ENCODE measurements at regions not wholly inside any gene's neighbourhood (a gene's known extent, or its start where the extent isn't known, plus 50 kb on each side); places are given as distances from the start of the nearest gene placed in this dataset.
A peak's percentile ranks its signal among the peaks of the same experiment; 100 is the strongest.

DNA sequence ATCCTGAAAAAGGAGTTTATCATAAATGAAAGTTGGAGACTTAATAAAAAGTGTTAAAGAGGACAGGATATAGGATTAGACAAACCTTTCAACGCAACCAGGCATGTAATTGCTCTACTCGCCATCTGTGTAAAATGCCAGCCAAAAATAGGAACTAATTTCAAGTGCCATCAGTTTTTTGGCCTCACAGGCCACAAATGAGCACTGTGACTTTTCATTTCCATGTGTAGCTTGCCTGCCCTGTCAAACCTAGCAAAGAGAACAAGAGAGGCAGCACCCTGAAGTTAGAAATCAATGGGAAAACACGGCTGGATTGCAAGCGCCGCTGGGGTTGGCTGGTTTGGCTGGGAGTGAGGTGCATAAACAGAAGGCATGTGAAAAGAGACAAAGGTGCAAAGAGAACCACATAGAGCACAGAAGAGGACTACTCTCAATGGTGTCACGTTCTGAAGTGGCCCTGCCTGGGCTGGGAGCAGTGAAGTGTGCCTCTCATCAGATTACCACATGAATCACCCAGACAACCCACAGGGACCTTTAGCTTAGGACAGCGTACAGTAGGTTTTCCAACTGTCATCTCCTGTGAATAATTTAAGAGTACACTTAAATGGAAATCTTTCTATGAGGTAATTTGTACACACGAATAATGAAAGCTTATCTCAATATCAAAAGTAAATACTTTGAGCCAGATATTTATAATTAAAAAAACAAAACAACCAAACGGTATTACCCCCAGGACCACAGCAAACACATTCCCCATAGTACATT is 78.0 kb upstream of the NHSL1 start:
- no peak for DNase-seq (ENCODE audit: low read depth in 3 of 3)

DNA sequence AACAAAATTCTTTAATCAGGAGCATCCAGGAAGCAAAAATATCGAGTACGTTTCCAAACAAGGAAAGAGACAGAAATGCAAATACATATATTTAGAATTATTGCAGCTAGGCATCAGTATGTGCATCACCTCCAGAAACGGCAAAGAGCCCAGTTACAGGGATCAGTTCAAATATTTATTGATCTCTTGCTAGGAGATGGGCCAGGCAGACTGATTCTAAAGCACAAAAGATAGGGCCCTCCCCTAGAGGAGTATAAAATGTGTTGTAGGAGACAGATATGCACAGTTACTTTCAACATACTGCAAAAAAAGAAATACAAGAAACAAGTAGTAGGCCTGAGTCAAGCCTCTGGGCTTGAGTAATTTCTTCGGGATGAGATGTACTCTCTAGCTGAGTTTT is 80.7 kb upstream of the NHSL1 start:
- DNase-seq (ENCODE audit: low read depth in 3 of 3): no peak

DNA sequence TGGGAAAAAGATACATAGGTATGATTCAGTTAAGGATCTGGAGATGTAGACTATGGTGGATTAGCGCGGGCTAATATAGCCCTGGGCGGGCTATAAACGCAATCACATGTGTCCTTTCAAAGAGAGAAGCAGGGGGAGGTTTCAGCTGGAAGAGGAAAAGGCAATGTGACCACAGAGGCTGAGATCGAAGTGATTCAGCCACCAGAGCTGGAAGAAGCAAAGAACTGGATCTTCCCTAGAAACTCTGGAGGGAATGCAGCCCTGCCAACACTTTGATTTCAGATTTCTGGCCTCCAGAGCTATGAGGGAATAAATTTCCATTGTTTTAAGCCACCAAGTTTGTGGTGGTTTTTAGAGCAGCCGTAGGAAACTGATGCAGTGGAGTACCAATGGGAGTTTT is 81.5 kb upstream of the NHSL1 start:
- DNase-seq (ENCODE audit: low read depth in 3 of 3): no peak

DNA sequence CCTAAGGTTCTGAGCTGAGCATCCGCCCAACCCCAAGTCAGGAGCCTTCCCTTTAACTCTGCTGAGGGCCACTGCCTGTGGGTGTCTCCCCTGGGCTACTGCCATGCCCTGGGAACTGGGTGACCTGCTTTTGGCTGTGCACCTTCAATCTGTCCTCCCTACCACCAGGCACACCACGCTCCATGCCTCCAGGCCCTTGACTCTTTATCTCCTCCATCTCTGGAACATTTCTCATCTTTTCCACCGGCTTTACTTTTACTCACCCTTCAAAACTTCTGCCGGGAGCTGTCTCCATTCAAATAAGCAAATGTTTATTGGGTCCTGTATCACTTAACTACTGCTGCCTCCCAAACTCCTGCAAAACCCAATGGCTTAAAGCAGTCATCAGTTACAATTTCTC is 83.3 kb upstream of the NHSL1 start:
- DNase-seq (ENCODE audit: low read depth in 3 of 3): no peak

DNA sequence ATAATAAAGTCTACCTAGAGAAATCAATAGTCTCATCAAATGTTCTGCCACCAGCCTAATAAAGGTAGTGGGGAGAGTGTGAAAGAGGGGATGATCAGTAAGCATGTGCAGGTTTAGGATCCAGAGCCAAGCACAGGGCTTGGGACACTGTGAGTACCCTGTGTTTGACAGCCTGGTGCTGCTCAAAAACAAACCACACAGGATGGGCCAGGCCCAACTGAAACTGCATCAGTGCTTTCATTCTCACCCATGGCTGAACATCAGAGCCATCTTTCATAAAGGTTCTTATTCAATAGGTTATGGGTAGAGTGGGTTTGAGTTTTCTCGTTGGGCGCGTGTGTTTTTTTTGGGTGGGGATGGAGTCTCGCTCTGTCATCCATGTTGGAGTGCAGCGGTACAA is 87.3 kb upstream of the NHSL1 start:
- DNase-seq (ENCODE audit: low read depth in 3 of 3): no peak

DNA sequence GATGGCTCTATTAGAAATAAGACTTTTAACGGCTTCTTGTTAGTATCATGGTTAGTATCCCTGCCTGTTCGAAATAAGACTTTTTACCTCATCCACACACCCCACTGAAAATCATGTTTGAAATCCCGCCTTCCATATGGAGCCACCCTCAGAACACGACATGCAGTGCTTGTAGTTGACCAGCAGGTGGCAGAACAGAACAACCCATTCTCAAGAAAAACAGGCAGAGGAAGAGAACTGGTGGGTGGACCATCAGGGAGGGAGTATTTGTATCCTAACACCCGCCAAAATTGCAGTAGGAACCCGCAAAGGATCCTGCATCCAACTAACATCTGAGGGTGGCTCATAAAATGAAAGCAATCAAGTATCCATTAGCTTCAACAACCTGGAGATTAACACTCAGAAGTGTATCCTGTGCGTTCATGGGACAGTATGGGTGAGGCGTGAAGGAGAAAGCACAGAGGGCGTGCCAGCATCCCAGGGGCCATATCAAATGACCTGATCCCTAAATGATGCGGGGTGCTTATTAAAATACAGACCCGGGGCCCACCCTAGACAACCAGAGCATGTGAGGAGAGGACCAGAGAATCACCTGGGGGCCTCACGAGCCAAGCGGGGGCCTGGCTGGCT is 89.6 kb upstream of the NHSL1 start:
- peak; percentile 14 to 52 (median 46) for DNase-seq (ENCODE audit: low read depth in 3 of 3)

DNA sequence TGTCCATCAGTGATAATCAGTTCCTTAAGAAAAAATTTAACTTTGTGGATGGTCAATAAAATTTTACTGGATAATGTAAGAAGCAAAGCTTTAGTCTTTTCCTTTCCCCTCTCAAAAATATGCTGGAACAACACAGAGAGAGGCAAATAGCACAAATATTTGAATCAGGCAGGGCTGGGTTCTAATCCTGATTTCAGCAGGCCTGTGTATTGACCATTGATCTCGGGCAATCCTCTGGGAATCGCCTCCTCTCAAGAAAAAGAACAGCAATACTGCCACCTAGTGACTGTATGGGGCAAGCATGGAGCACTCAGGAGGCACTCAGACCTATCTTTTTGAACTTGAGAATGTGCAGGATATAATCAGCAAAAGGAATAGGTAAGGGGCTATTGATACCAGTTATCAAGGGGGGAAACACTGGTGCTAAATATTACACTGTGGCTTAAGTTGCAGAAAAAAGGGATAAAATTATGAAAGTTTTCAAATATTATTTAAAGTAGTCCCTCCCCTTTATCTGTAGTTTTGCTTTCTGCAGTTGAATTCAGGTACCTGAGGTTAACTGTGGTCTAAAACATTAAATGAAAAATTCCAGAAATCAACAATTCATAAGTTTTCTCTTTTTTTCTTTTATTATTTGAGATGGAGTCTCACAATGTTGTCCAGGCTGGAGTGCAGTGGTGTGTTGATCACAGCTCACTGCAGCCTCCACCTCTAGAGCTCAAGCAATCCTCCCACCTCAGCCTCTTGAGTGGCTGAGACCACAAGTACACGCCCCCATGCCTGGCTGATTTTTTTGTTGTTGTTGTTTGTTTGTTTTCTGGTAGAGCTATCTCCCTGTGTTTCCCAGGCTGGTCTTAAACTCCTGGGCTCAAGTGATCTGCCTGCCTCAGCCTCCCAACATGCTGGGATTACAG is 91.8 kb upstream of the NHSL1 start:
- DNase-seq (ENCODE audit: low read depth in 3 of 3): peak; percentile 14 to 30 (median 16)

DNA sequence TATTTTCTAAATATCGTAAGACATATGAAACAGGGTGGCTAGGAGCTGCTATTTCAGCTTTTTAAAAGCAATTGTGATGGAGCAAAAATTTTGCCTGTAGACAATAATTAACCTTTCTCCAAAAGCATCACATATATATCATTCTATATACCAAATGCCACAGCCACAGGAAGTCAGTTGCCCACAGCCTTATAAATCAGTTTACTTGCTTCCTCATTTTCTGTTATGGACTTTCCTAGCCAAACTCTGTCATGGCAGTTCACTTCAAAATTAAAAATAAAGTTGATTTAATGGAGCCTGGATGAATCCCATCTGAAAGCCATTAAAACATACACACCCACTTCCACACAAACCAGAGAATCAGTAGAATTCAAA is 93.4 kb upstream of the NHSL1 start:
- no peak for DNase-seq (ENCODE audit: low read depth in 3 of 3)

DNA sequence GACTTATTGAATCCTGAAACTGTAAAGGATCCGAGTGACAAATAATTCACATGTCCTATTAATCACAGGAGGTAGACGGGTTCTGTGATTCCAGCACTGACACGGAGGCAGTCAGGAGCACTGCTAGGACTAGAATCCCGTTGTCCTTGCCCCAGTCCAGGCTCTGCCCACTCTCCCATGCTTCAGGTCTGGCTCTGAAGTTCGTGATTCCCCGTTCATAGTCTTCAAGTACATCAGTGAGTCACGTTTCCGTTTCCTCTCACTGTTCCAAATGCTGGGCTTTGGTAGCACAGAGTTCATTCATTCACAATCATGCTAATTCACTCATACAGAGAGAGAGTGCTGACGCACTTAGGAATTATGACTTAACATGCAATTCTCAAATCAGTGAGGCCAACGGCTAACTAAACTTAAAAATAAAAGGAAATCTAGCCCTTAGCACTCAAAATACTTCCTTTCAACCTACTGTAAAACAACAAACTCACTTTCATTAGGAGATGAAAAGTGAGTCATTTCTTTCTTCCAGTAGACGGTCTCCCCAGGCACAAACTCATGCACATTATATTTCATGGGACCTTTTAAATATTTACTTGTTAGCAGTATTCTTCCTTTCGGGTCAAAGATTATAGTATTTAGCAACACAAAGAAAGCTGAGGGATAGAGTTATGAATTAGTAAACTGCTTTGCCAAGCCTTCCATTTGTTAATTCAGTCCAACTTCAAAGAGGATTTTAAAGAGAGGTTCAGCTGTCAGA is 94.0 kb upstream of the NHSL1 start:
- peak; percentile 3 to 31 (median 29) for DNase-seq (ENCODE audit: low read depth in 3 of 3)

DNA sequence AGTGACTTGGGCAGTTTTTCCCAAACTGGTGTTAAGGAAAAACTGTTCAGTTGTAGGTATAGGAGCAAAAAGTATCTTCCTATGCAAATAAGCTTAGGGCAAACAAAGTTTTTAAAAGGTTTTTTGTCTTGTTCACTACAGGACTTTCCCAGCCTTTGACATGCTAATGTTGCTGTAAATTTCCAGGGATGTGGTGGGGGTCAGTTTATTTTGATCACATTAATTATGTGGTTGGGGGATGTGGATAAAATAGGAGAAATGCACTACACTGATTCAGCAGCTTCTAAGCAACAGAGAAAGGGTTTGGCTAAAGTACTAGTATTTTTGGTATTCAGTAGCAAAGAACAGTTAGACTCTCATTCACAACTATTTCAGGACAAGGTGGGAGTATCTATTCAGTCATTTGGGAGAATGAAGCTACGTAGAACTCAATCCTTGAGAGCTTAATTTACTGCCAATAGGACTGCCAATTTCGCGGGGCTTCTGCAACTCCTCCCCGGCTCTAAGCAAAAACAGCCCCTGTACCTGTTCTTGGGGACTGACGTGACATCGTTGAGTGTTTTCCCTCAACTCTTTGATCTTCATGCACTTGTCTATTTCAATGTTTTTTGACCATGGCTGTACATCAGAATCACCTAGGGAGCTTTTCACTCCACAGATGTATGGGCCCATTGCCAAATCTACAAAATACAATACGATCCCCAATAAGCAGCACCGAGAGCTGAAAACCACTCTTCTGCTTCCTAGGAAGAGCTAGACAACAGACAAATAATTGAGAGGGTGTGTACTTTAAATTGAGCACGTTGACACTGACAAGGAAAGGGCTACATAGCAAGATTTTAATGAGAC is 94.8 kb upstream of the NHSL1 start:
- no peak for DNase-seq (ENCODE audit: low read depth in 3 of 3)

DNA sequence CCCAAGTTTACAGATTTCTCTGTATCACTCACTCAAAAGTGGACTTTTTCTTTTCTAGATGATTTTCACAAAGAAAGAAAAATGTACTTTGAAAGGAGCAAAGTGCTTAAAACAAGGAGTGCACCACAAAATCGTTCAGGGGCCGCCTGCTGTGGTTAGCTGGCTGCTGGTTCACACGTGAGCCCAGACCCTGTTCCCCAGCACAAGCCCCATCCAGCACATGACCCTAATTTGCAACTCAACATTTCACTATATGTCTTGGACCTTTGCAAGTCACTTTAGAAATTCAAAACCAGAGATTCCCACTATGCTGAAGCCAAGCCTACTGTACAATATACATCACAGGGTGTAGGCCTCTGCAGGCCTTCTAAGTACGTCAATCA is 95.5 kb upstream of the NHSL1 start:
- no peak for DNase-seq (ENCODE audit: low read depth in 3 of 3)

DNA sequence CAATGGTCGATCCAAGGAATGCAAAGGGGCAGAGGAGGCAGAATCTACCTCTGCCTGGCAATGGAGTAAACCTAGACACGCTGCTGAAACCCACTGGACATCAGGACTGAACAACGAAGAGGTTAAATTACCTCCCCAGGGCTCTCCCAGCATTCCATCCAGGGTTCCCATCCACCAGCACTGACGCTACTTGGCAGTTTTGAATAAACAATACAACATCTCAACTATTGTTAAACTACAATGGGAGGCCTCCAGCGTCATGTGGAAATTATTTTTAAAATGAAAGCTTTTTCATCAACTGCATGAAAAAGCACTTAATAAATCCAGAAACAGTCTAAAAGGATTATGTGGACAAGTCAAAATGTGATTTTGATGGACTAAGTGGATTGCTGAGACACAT is 96.8 kb upstream of the NHSL1 start:
- no peak for DNase-seq (ENCODE audit: low read depth in 3 of 3)

DNA sequence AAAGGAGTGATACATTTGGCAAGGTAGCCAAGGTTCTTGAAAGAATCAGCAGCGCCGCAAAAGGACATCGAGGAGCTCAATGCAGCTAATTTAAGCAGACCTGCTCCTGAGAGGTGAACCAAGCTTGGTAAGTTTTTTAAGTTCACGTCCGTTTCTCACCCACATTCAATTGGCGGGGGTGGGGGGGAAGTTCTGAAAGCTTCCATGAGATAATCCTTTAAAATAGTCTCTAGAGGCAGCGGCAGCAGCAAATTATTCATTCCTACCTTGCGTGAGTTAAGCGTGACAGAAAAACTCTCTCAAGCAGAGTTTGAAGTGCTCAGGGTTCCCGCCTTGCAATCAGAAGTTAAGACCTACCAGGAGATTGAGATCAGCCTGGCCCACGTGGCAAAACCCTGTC is 97.3 kb upstream of the NHSL1 start:
- no peak for DNase-seq (ENCODE audit: low read depth in 3 of 3)

DNA sequence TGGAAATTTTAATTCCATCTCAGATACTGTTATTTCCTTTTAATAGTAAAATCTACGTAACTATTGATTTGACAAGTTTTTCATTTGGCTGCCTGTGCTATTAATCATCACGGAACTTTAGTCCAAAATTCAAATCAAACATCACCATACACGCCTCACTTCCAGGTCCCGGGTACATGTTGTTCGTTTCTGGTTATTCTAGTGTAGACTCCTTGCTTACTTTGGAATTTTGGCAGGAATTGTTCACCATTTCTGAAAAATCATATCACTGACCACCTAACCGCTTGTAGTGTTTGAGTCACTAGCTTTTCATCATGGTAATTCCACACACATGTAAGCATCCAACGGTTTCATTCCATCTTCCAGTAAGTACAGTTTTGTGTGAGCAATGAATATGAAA is 98.0 kb upstream of the NHSL1 start:
- no peak for DNase-seq (ENCODE audit: low read depth in 3 of 3)

DNA sequence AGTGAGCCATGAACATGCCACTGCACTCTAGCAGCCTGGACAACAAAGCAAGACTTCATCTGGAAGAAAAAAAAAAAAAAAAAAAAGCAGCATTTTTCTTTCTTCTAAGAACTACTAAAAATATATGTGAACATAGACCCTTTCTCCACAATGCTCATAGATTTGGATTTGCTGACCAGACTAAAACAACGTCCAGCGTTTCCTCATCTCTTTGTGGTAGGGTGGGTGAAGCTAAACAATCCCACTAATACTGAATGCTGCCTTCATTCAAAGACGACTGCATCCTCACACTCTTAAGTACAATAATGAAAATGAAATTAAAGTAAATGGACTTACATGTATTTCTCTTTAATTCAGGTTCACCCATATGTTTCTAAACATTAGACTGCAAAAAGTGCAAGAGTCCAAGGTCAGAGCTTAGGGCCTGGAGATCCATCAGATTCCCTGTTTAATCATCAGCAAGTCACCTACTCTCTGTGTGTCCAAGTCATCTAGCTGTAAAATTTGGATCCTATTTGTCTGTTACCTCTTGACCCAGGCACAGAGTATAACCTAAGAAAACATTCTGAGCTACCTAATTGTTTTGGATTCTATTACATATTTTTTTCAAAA is 99.4 kb upstream of the NHSL1 start:
- DNase-seq (ENCODE audit: low read depth in 3 of 3): no peak

DNA sequence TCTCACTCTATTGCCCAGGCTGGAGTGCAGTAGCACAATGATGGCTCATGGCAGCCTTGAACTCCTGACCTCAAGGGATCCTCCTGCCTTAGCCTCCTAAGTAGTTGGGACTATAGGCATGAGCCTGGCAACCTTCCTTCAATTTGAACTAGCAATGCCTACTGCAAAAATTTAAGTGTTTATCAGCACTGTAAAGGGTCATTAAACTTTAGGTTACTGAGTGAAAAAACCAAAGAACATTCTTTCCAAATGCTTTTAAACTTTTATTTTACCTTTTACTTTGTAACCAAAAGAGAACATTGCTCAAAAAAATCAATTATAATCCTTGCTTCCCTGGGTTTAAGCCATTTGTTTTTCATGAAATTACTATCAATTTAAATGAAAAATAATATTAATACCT is 101.0 kb upstream of the NHSL1 start:
- no peak for DNase-seq (ENCODE audit: low read depth in 3 of 3)

DNA sequence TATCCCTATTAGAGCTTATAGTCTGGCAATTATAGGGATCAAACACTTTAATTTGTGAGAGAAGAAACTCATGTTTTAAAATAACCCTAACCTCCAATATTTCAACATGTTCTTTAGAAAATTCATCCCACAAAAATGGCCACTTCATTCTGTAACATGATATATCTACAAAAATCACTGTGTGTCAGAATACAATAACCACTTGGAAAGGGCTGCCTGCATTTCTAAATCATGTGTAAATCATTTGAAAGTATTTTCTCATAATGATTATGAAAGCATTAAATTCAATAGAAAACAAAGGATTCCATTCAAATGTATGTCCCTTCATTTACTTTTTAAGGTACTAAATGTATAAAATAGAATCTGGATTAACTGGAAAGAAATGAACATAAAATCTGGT is 101.4 kb upstream of the NHSL1 start:
- no peak for DNase-seq (ENCODE audit: low read depth in 3 of 3)

DNA sequence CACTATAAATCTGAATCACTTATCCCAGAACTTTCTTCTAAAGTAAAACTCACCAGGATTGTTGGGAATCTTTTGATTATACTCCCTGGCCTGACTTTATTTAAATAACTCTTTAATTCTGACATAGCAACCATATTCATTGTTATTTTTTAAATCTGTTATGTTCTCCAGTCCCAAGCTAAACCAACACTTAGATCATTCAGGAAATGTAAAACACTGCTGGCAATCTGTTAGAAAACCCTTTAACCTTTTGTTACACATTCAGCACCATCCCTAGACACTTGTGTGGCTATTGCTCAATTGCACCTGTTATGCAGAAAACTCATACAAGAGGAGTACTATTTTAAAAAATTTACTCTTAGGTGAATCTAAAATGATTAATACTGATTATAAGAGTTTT is 101.8 kb upstream of the NHSL1 start:
- no peak for DNase-seq (ENCODE audit: low read depth in 3 of 3)

DNA sequence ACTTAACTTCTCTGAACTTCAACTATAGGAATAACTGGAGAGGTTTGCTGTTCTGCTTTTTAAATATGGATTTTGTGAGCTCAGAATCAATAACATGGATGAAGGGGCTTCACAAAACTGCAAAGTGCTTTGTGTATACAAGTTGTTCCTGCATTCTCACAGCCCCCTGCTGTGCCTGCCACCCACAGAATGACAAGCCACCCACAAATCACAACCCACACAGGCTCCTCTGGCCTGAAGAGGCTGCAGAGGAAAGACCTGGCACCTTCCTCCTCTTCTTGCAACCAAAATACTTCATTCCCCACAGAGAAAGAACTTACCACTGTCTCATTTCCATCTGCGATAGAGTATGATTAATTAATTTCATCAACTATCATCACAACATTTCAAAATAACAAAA is 106.7 kb upstream of the NHSL1 start:
- DNase-seq (ENCODE audit: low read depth in 3 of 3): no peak

Data from stimulated activated CD4-positive, alpha-beta T cell treated with anti-CD3 and anti-CD28 coated beads, TNF-alpha, amount 100 ng/mL, for 24 hours (primary cell).